H1 (cell line): ENCODE measurements at regions not wholly inside any gene's neighbourhood (a gene's known extent, or its start where the extent isn't known, plus 50 kb on each side); places are given as distances from the start of the nearest gene placed in this dataset.

ENCODE experiments used
- CBX8 ChIP-seq: fragments of 300-800, 300-1000 bp; sonication (generic); IDR thresholded peaks from 2 replicates; pipeline ENCODE4 v1.7.1; 2016; ENCODE audit warnings: low read depth, low read length, borderline replicate concordance
- CHD1 ChIP-seq: IDR thresholded peaks from 2 replicates; pipeline ENCODE4 v1.6.1; 2012; ENCODE audit warnings: low read depth, low read length, improper control_type of control experiment
- JUN ChIP-seq: IDR thresholded peaks from 2 replicates; pipeline ENCODE4 v1.6.1; 2011; ENCODE audit warnings: low read depth, mild to moderate bottlenecking, improper control_type of control experiment, low read length
- NANOG ChIP-seq: IDR thresholded peaks from 2 replicates; pipeline ENCODE4 v1.6.1; 2011; ENCODE audit warnings: low read length, low read depth, mild to moderate bottlenecking, inconsistent platforms; ENCODE audit not compliant: insufficient read depth, poor library complexity, severe bottlenecking
- RFX5 ChIP-seq: IDR thresholded peaks from 2 replicates; pipeline ENCODE4 v1.6.1; 2011; ENCODE audit warnings: low read depth, low read length, improper control_type of control experiment, borderline replicate concordance
- SIN3A ChIP-seq, 2 experiments: IDR thresholded peaks in 1 of 2; conservative IDR thresholded peaks in 1 of 2; 2 replicates each; pipeline ENCODE4 v1.6.1; 2011 to 2012; ENCODE audit warnings: low read length in 2 of 2, improper control_type of control experiment in 1 of 2, low read depth in 1 of 2, mild to moderate bottlenecking in 1 of 2
- SIRT6 ChIP-seq: IDR thresholded peaks from one replicate; pipeline ENCODE4 v1.7.1; 2012; ENCODE audit warnings: low read length, inconsistent platforms
- ZNF274 ChIP-seq: IDR thresholded peaks from 2 replicates; pipeline ENCODE4 v1.7.0; 2012; ENCODE audit warnings: low read length, borderline replicate concordance; ENCODE audit errors: extremely low read depth

GRCh38 chrX:68932611-68933010 is 103.8 kb downstream of the EFNB1 start (continued):
- TF ChIP-seq CHD1 (no peak), ZNF274 (no peak), JUN (no peak), SIN3A (conservative IDR thresholded peaks at IDR 0.05 in 1 of 2, IDR thresholded peaks at IDR 0.05 in 1 of 2; ENCODE audit: low read depth in 1 of 2, low read length in 2 of 2) (no peak), SIRT6 (no peak), CBX8 (no peak), RFX5 (no peak), NANOG (no peak)
